NCI-H2196 treated with DMSO at 0.1 percent for 48 hours (cell line): ENCODE measurements at regions not wholly inside any gene's neighbourhood (a gene's known extent, or its start where the extent isn't known, plus 50 kb on each side); places are given as distances from the start of the nearest gene placed in this dataset.

Source experiments
- DNase-seq: peaks from one replicate; lab custom pipeline; 2025; ENCODE audit not compliant: unreplicated experiment; lab: John Stamatoyannopoulos, UW

DNA sequence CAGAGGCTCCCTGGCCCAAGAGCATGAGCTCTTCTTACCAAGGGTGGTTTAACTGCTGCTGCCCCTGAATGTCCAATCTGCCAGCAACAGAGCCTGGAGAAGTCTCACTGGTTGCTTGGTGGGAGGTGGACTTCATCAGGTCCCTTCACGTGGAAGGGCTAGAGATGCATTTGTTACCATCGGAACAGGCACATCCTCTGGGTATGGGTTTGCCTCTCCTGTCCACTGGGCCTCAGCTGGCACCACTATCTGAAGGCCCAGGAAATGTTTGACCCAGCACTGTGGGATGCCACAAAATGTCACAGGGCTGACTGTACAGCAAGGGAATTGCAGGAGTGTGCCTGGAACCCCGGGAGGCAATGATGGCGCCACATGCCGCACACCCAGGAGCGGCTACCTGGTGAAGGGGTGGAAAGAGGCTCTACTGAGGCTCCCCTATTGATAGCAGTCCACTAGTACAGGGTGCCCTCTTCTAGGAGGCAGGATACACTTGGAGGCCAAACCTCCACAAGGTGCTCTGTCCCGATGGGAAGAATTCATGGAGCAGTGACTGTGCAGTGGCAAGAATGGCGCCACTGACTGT, 603.1 kb upstream of the MGMT start:
- no peak for DNase-seq

DNA sequence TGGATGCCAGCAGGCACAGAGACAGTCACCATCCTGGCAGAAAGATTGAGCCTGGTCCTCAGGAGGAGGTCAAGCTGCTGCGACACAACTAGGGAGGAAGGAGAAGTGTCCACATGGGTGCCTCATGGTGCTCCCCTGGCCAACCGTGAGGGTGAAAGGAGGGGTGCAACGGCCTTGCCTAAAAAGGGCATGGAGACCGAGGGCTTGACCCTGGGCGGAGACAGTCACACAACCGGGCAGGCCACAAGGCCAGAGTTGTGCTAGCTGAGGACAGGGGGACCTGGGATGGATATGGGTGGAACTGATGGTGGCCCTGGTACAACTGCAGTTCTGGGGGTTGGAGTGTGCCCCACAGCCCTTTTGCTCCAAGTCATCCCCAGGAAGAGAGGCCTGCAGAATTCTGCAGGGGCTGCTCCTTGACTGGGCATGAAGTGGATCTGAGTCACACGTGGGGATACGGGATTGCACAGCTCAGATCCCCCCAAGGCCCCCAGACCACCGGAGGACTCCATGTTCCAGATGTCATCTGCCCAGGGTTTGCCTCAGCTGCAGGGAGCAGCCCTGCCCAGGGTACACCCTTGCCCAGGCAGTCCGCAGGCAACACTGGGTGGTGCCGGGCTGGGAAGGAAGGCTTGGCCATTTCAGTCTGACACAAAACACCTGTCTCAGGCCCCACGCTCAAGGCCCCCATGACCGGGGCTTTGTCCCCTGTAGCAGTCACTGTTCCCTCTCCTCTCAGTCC, 602.3 kb upstream of the MGMT start:
- no peak for DNase-seq

DNA sequence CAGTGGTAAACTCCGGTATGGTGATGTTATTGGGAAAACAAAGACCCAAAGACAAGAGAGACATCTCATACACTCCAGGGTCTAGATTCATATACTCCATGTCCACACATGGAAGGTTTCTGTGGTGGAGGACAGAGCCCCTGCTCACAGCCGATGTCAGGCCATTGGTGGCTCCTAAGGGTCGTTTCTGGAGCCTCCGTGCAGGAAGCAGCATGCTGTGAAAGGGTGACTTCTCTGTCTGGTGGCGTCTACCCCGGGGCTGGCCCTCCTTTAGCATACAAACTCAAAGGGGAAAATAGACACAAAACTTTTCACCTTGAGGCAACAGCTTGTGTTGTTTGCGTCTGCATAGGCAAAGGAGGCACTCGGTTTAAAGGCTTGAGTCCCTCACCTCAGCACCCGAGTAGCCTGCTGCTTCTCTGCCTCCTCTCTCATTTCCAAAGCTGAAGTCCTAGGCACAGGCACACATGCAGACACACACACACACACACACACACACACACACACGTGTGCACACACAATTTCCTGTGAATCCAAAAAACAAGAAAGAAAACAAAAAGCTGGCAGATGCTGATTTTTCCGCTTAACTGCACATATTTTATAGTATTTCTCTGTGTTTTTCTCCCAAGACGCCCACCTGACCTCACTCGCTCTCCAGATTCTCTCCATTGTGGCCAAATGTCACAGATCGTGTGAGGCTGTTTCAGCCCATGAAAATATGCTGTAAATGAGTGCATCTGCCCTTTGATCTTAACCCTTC, 601.4 kb upstream of the MGMT start:
- DNase-seq = no peak

DNA sequence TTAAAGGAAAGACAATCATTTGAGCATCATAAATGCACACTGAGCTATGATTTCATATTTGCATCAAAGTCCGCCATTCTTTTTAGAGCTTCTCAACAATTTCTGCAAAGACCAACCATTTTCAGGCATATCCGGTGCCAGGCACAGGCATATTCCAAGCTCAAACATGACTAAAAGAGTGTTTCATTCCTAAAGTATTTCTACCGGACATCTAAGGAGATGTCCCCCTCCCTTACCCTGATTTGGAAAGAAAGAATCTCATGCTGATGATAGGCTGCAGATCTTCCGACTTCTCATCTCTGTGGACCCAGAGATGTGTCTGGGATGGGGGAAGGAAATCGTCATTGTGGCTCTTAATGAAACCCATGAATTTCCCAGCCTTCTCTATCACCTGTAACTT, 600.5 kb upstream of the MGMT start:
- no peak for DNase-seq

DNA sequence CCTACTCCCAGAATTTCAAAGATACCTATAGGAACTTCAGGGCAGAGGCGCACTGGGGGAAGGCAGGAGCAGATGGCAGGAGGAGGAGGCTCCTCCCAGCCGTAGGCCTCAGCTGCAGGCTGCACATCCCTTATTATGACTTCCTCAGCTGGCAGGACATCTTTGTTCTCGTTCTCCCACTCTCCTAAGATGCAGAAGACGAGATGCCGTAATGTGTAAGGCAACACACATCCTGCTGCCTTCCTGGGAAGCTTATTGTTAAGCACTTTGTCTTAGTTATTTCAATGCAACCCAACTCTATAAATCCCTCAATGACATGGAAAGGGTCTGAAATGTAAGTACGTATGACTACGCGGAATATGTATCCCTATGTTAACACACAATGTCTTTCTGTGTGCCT, 599.8 kb upstream of the MGMT start:
- no peak for DNase-seq

DNA sequence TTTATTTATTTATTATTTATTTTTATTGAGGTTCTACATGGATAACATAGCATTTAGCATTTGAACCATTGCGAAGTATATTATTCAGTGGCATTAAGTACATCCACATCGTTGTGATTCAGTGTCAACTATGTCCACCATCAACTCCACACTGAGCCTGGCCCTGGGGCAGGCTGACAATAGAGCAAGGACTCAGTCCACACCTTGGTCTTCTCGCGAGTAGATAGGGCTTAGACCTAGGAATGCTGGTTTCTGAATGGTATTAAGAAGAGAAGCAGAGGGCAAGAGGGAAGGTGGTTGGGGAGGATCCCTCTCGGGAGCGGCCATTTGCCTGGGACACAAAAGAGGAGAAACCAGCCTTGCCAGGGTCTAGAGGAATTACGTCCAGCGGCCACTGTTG, 599.2 kb upstream of the MGMT start:
- no peak for DNase-seq

DNA sequence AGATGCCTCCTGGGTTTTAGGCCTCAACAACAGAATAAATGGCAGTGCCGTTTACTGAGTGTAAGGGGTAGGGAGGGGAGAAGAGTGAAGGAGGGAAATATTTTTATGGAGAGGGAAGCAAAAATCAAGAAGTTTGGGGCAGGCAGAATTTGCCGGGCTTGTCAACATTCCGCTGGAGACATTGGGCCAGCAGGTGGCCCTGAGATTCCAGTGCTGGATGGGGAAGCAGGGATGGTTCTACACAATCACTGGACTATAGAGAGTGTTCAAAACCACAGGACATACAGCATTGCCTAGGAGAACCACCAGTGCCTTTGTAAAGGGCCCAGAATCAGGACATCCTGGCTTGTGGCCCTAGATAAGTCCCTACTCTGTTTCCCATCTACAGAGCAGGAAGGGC, 598.6 kb upstream of the MGMT start:
- no peak for DNase-seq

DNA sequence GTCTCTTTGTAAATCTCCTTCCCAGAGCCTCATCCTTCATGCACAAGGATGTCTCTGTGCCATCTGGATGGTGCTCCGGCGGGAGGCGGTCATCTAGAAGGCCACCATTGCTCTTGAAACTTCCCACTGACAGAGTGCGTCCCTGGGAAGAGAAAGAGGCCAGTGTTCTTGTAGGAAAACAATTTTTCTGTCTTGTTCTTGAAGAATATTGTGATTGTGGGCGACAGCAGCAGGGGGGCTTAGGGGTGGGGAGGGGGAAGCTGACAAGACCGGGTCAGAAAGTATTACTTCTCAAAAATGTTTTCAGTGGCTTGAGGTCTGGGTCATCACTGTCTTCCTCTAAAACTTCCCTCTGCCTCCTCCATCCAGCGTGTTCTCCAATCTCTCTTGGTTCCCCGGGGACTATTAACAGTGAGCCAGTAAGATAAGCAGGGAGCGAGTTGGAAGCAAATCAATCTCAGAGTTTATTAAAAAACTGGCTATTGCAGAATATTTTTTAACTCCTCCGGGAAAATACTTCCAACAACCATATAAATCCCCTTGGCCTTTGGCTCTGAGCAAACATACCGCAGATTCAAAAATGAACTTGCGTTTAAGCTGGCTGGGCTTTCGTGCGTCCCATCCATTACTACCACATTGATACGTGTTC, 597.8 kb upstream of the MGMT start:
- DNase-seq = no peak

DNA sequence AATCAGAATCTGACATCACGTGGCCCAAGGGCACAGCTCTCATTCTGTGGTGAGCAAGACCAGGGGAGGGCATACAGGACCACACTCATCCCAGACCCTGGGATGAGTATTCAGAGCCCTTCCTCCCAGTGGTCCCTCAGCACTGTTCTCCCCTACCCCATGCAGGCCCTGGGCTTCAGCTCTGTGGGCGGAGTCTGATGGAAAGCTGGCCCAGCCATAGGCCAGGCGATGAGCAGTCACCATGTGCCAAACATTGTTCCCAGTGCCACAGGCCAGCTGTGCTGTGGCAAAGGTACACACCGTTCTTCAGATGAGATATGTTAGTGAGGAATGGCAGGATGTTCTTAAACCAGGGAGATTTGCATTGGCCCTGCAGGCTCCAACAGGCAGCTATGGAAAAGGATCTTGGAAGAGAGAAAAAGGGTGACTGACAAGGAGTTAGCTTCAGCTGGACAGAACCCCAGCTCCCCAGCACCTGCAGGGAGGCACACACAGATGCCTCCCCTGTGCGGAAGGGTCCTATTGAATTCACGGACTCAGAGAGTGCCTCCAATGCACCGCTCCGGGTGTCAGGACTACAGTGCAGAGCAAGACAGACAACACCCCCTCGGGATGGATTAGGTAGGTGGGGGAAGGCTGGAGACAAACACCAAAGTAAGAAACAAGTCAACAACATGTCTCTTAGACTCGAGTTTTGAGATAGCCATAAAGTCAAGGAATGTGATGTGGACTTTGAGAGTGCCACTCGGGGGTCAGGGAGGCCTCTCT, 596.0 kb upstream of the MGMT start:
- no peak for DNase-seq

DNA sequence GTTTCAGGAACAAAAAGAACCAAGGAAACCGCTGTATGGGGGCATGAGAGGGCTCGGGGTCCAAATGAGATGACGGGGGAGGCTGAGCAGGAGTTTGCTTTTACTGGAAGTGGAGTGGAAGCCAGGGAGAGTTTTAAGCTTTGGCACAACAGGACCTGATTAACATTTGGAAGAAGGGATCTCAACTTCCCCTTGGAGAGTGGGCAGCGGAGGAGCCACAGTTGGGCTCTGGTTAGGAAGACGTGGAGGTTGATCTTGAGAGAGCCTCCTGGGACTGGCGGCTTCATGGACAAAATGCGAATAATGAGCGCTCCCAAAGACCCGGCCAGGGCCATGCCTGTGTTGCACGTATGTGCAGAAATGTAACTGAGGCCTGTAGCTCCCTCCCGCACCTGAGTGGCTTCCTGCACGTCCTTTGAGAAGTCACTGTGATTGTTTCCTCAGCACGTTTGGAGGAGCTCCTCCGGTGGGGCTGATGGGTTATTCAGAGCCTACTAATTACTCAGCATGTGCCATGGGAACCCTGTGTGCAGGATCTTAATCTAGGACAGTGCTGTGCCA, 595.3 kb upstream of the MGMT start:
- no peak for DNase-seq

DNA sequence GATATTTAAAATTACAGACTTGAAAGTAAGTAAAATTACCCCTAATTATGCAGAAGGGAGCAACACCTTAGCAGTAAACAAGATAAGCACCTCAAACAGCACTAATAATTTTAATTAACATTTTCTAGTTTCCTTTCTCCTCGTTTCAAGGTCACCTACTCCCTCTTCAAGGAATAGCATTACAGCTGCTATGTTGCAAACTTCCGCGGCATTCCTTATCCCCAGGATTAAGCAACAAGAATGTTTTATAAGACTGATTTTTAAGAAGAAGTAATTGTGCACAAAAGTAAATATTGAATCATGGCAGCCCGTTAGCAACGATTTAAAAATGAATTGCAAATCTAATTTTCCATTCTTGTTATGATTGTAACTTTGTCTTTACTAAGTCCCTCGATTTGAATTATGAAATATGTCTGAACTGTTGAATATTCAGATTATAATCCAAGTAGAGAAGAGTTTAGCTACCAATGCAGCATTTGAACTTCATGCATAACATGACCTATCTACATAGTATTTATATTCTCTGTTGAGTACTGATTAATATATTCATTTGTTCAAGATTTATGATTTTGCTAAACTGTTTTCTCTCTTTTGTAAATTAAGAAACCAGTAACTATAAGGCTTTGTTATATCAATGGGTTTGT, 593.5 kb upstream of the MGMT start:
- no peak for DNase-seq

DNA sequence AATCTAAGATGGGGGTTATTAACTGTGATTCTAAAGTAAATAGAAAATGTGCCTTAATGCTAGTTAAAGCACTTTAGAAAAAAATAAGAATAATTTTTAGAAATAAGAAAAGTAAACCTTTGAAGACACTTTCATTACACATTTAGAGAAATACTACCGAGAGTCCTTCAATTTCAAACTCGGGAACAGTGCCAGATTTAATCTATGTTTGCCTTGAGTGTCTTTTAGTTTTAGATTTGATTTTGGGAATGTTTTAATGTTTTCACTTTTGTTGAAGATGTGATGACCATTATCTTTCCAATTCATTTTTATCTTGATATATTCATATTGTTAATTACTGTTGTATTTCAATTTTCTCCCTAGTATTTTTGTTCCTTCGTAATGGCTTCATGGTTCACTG, 592.7 kb upstream of the MGMT start:
- DNase-seq = no peak

DNA sequence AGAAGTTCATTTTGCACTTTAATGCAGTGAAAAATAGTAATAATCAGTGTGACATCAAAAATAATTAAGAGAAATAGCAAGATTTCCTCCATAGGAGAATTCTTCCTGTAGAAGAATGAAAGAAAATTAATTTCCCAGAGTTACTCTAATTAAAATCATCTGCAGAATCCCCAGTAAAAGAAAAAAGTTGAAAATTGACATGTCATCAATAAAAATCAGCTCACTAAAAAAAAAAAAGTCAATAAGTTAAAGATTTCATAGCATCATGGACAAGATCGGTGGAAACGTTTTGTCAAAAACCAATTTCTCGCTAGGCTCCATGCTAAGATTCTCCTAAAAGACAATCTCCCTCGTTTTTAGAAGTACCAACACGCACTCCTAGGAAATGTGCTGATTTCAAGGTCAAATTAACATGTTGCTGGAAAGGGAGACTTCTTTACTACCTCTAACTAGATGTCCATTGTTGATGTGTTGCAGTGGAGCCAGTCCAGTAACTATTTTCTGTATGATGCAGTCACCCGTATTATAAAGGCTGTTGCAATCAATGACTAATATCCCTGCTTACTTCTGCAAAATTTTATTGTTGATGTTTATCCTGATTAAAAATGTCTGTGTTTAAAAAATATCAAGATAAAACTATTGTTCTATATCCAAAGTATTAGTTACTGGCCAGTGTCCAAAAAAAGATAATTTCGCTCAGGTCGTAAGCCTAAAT, 591.9 kb upstream of the MGMT start:
- no peak for DNase-seq

DNA sequence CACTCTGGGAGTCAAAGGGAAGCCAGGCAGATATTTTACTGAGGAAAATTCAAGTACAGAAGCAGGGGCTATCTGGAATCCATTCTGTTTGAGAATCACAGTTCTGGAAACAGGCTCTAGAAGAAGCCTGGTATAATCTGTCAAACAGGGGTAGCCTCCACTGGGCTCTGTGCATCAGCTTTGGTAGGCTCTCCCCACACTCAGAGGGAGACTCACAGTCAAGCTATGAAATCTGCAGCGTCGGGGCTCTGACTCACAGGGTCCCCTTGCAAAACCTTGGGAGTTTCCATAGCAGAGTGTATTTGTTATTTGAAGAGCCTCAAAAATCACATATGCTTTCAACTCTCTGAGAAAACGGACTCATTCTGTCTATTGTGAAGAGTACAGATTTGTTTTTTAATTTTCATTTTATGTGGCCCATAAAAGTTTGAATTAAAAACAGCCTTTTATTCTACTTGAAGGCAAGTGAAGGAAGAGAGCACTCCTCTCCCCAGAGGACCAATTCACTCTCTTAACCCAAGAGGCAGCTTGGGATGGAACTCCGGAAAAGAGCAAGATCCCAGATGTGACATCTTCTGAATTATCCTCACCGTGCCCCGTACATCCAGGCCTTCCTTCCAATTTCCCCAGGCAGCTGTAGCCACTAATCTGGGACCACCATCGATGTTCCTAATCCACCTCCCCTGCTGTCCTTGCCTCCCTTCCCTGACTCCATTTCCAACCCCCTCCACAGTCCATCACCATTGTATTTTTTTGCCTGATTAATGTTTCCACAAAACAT, 590.9 kb upstream of the MGMT start:
- no peak for DNase-seq

DNA sequence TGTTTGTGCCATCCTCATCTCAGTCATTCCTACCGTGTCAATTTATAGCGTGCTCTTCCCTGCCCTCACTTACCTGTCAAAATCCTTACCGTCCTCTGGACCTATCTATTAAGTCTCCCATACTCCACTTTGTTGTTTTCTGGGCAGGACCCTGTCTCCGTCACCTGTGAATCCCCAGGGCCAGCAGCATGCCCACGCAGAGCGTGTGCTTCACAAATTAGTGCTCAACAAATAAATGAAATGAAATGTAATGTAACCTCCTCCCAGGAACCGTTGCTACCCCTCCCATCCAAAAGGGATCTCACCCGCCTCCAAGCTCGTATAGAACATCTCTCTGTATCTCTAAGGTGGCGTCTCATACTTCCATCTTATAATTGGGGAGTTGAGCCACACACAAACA, 589.9 kb upstream of the MGMT start:
- no peak for DNase-seq

DNA sequence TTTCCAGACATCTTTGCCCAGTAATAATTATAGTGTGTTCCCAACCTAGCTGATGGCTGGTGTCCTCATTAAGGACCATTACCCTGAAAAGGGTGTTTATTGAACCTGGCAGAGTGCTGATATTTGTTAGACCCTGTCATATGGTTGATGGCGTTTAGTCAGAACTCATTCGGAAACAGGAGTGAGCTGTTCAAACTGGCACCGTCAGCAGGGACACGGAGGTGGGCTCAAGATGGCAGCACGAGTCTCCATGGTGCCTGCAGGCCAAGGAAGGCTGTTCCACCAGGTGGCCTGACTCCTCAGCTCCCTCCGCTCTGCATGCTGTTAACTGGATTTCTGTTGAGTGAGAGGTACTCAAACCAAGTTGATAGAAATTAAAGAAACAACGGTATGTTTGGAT, 589.1 kb upstream of the MGMT start:
- no peak for DNase-seq

DNA sequence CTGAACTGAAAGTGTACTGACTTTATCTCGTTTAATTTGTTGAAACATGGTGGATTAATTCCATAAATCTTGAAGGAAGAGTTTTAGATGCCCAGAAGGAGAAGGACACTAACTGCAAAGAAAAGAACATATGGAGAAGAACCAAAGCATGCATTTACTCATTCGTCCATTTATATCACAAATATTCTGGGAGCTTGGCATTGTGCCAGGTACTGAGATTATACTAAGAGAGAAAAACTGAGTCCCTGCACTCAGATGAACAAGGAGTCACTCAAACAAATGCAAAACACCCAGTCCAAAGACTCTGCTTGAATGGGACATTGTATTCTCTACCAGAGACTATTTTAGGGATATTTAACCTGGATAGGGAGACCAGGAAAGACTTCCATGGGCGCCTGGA, 588.0 kb upstream of the MGMT start:
- DNase-seq = no peak

DNA sequence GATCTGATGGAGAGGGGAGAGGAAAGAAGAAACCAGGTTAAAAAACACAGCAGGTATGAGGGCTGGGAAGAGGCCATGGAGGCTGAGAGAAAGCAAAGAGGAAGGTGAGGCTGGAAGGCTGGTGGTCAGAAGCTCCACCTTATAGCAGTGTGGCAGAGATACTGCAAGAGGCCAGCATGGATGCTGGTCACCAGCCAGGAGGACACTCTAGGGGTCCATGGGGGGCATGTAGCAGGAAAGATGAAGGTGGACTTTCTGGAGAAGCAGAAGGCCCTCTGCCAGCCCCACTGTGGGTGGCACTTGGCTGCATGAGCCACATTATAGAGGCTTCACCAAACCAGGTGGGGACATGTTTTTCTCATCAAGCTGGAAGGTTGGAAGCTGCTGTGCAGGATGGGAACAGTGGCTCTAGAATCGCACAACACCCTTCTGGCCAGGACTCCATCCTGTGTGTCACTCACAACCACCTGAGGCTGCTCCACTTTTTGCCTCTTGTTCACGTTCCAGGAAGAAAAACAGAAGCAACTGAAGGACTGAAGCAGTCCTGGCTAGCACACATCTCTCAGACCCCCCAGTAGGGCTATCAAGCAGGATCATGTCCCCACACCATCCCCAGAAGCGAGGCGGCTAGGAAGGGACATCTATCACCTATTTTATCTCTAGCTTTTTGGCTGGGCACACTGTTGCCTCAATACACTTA, 587.5 kb upstream of the MGMT start:
- DNase-seq = no peak
